B cell (primary cell): ENCODE measurements at regions not wholly inside any gene's neighbourhood (a gene's known extent, or its start where the extent isn't known, plus 50 kb on each side); places are given as distances from the start of the nearest gene placed in this dataset.

ENCODE experiments used
- EZH2 ChIP-seq: IDR thresholded peaks from 2 replicates; pipeline ENCODE4 v1.6.1; 2012; ENCODE audit warnings: borderline replicate concordance, low read depth, mild to moderate bottlenecking, moderate library complexity, low read length; ENCODE audit not compliant: insufficient read depth, poor library complexity, severe bottlenecking
- TF ChIP-seq, protein P1 (sequence below): fragments of 200-600 bp; IDR thresholded peaks from one replicate; pipeline ENCODE4 v1.8.0; 2022; ENCODE audit warnings: antibody characterized with exemption, mild to moderate bottlenecking

DNA sequence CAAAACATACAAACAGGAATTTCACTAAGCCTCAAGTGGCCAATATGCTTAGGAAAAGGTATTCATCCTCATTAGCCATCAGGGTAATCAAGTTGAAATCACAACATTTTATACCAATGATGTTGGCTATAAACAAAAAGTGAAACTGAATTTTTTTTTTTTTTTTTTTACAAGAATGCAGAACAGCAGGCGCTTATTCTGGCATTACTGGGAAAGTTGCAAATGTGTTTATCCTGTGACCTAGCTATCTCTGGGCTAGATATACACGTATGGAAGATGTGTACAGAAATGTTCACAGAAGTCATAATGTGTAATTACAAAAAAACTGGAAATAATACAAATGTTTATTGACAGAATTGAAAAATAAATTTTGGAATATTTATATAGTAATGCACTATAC, 1430.4 kb upstream of the TENM3 start:
- TF ChIP-seq, protein P1, sequence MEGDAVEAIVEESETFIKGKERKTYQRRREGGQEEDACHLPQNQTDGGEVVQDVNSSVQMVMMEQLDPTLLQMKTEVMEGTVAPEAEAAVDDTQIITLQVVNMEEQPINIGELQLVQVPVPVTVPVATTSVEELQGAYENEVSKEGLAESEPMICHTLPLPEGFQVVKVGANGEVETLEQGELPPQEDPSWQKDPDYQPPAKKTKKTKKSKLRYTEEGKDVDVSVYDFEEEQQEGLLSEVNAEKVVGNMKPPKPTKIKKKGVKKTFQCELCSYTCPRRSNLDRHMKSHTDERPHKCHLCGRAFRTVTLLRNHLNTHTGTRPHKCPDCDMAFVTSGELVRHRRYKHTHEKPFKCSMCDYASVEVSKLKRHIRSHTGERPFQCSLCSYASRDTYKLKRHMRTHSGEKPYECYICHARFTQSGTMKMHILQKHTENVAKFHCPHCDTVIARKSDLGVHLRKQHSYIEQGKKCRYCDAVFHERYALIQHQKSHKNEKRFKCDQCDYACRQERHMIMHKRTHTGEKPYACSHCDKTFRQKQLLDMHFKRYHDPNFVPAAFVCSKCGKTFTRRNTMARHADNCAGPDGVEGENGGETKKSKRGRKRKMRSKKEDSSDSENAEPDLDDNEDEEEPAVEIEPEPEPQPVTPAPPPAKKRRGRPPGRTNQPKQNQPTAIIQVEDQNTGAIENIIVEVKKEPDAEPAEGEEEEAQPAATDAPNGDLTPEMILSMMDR, result no peak
- no peak for TF ChIP-seq EZH2
